SK-N-MC (cell line): ENCODE measurements at regions not wholly inside any gene's neighbourhood (a gene's known extent, or its start where the extent isn't known, plus 50 kb on each side); places are given as distances from the start of the nearest gene placed in this dataset.
"Not testable (repeated sequence)": the region's sequence is repeated elsewhere in the genome, so short reads cannot be mapped to it uniquely, and the experiment has no call there.

Experiments
- DNase-seq: peaks from one replicate; pipeline ENCODE4 v3.0.0-alpha.2; 2011; ENCODE audit warnings: low read depth, low spot score
- H3K27ac ChIP-seq: fragments of 200-600 bp; sonication (generic); 2 replicates; pipeline ENCODE4 v1.5.1; 2016; ENCODE audit warnings: mixed run types
- H3K36me3 ChIP-seq: fragments of 200-600 bp; sonication (generic); 2 replicates; pipeline ENCODE4 v1.6.1; 2017; ENCODE audit warnings: antibody characterized with exemption, low read length, mixed read lengths; ENCODE audit not compliant: insufficient read depth
- H3K4me3 ChIP-seq: fragments of 200-600 bp; sonication (generic); 2 replicates; pipeline ENCODE4 v1.5.1; 2016
- H3K9ac ChIP-seq: fragments of 200-600 bp; sonication (generic); 2 replicates; pipeline ENCODE4 v1.8.0; 2017; ENCODE audit warnings: mixed run types, mixed read lengths; ENCODE audit not compliant: insufficient read length
- H3K9me3 ChIP-seq: fragments of 200-600 bp; sonication (generic); 2 replicates; pipeline ENCODE4 v1.6.1; 2017; ENCODE audit warnings: low read depth, mild to moderate bottlenecking, antibody characterized with exemption, low read length, moderate library complexity, mixed read lengths
- EZH2 ChIP-seq: fragments of 200-600 bp; sonication (generic); IDR thresholded peaks from one replicate; pipeline ENCODE4 v1.6.1; 2017; ENCODE audit warnings: antibody characterized with exemption
- FOXP2 ChIP-seq: optimal IDR thresholded peaks from 2 replicates; pipeline ENCODE3; 2011; ENCODE audit warnings: mild to moderate bottlenecking, moderate library complexity; ENCODE audit not compliant: insufficient read depth; ENCODE audit errors: extremely low read length, control extremely low read depth
- POLR2AphosphoS5 ChIP-seq: IDR thresholded peaks from 2 replicates; pipeline ENCODE4 v1.6.1; 2012; ENCODE audit warnings: mild to moderate bottlenecking, low read depth, low read length, borderline replicate concordance

GRCh38 chr3:24545887-24546286 is 51.2 kb upstream of the THRB start:
- Histone ChIP-seq H3K27ac (no peak overlapping the region), H3K9me3 (no peaks in the 10 kb centered on the region), H3K9ac (no peak overlapping the region), H3K4me3 (no peak overlapping the region), H3K36me3 (no peaks in the 10 kb centered on the region)
- no peak for DNase-seq
- TF ChIP-seq POLR2AphosphoS5, result no peak
- no peak for TF ChIP-seq EZH2
- TF ChIP-seq FOXP2, result no peak

- no peak for DNase-seq
- H3K27ac ChIP-seq, result no peak overlapping the region
- H3K9me3 ChIP-seq, result no peaks in the 10 kb centered on the region
- H3K9ac ChIP-seq, result no peak overlapping the region
- no peaks in the 10 kb centered on the region for H3K36me3 ChIP-seq
- no peak for TF ChIP-seq EZH2
- no peak for TF ChIP-seq FOXP2
- no peak for TF ChIP-seq POLR2AphosphoS5
- no peak overlapping the region for H3K4me3 ChIP-seq
Measured at GRCh38 chr3:24548278-24548677, 53.6 kb upstream of the THRB start.

GRCh38 chr3:24550588-24550987 is 55.9 kb upstream of the THRB start:
- no peaks in the 10 kb centered on the region for H3K9me3 ChIP-seq
- H3K36me3 ChIP-seq, result no peaks in the 10 kb centered on the region
- H3K4me3 ChIP-seq, result no peak overlapping the region
- TF ChIP-seq FOXP2, result no peak
- TF ChIP-seq POLR2AphosphoS5, result no peak
- no peak for TF ChIP-seq EZH2
- no peak overlapping the region for H3K27ac ChIP-seq
- no peak for DNase-seq
- no peak overlapping the region for H3K9ac ChIP-seq

GRCh38 chr3:24551626-24552025 is 57.0 kb upstream of the THRB start:
- Histone ChIP-seq H3K9ac (no peak overlapping the region), H3K36me3 (no peaks in the 10 kb centered on the region), H3K9me3 (no peaks in the 10 kb centered on the region), H3K27ac (no peak overlapping the region), H3K4me3 (no peak overlapping the region)
- DNase-seq, result no peak
- TF ChIP-seq POLR2AphosphoS5, result no peak
- TF ChIP-seq EZH2, result no peak
- TF ChIP-seq FOXP2, result no peak

- Histone ChIP-seq H3K9ac (no peak overlapping the region), H3K9me3 (no peaks in the 10 kb centered on the region), H3K36me3 (no peaks in the 10 kb centered on the region), H3K4me3 (no peak overlapping the region), H3K27ac (no peak overlapping the region)
- DNase-seq, result no peak
- TF ChIP-seq EZH2 (no peak), FOXP2 (no peak), POLR2AphosphoS5 (no peak)
Measured at GRCh38 chr3:24562895-24563294, 68.2 kb upstream of the THRB start.

GRCh38 chr3:24565053-24565452 is 70.4 kb upstream of the THRB start:
- Histone ChIP-seq H3K4me3 (no peak overlapping the region), H3K27ac (no peak overlapping the region), H3K9ac (no peak overlapping the region), H3K36me3 (no peaks in the 10 kb centered on the region), H3K9me3 (no peaks in the 10 kb centered on the region)
- no peak for DNase-seq
- TF ChIP-seq POLR2AphosphoS5 (no peak), FOXP2 (no peak), EZH2 (no peak)

- no peak for DNase-seq
- Histone ChIP-seq H3K9ac (no peak overlapping the region), H3K36me3 (no peaks in the 10 kb centered on the region), H3K4me3 (no peak overlapping the region), H3K27ac (no peak overlapping the region), H3K9me3 (no peaks in the 10 kb centered on the region)
- TF ChIP-seq FOXP2 (no peak), EZH2 (no peak), POLR2AphosphoS5 (no peak)
Measured at GRCh38 chr3:24565656-24566055, 71.0 kb upstream of the THRB start.

GRCh38 chr3:24566927-24567326 is 72.3 kb upstream of the THRB start:
- Histone ChIP-seq H3K9me3 (no peaks in the 10 kb centered on the region), H3K27ac (no peak overlapping the region), H3K4me3 (no peak overlapping the region), H3K36me3 (no peaks in the 10 kb centered on the region), H3K9ac (no peak overlapping the region)
- TF ChIP-seq POLR2AphosphoS5 (no peak), FOXP2 (no peak), EZH2 (no peak)
- no peak for DNase-seq

GRCh38 chr3:24572409-24572808 is 77.8 kb upstream of the THRB start:
- H3K36me3 ChIP-seq, H3K9ac ChIP-seq, DNase-seq: not testable (repeated sequence)

More at GRCh38 chr3:24572409-24572808, 77.8 kb upstream of the THRB start:
- H3K27ac ChIP-seq, H3K9me3 ChIP-seq, H3K4me3 ChIP-seq: not testable (repeated sequence)
